ENCODE measurements at regions not wholly inside any gene's neighbourhood (a gene's known extent, or its start where the extent isn't known, plus 50 kb on each side); places are given as distances from the start of the nearest gene placed in this dataset.

GRCh38 chr5:66353186-66353585, 209.1 kb downstream of the SREK1 start:
- Histone ChIP-seq H3K9me3 (ENCODE audit: control insufficient read depth in 4 of 4, low read length in 3 of 4) (no peaks in the 10 kb centered on the region), H3K27ac (ENCODE audit: low read depth in 1 of 2, low read length in 2 of 2) (no peak overlapping the region), H3K4me3 (ENCODE audit: low read depth in 1 of 3, low read length in 3 of 3) (no peak overlapping the region), H3K36me3 (ENCODE audit: control insufficient read depth in 4 of 4, insufficient read depth in 3 of 4, low read depth in 1 of 4, low read length in 3 of 4) (no peaks in the 10 kb centered on the region), H3K27me3 (ENCODE audit: control insufficient read depth in 4 of 4, insufficient read depth in 4 of 4, low read length in 3 of 4) (no peaks in the 10 kb centered on the region), H3K9ac (ENCODE audit: low read depth in 1 of 2, low read length in 2 of 2) (no peak overlapping the region), H3K4me1 (ENCODE audit: control insufficient read depth in 4 of 4, insufficient read depth in 4 of 4, low read length in 3 of 4) (no peaks in the 10 kb centered on the region)
- 95% methylated on average over 2 of the region's 2 CpGs for WGBS
- no peak for DNase-seq (ENCODE audit: low spot score)
- TF ChIP-seq JUND (IDR thresholded peaks at IDR 0.05) = no peak
- no peak for TF ChIP-seq ATF3 (IDR thresholded peaks at IDR 0.05)
- TF ChIP-seq RAD21 (IDR thresholded peaks at IDR 0.05) = no peak
- TF ChIP-seq, protein P1, sequence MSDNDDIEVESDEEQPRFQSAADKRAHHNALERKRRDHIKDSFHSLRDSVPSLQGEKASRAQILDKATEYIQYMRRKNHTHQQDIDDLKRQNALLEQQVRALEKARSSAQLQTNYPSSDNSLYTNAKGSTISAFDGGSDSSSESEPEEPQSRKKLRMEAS (IDR thresholded peaks at IDR 0.05) = no peak
- no peak for TF ChIP-seq FOXA1 (IDR thresholded peaks at IDR 0.05)
- TF ChIP-seq TAF1 (conservative IDR thresholded peaks at IDR 0.05) = no peak
- TF ChIP-seq ZBTB33 (IDR thresholded peaks at IDR 0.05) = no peak
- no peak for TF ChIP-seq HNF4A (conservative IDR thresholded peaks at IDR 0.05)
- TF ChIP-seq HNF4G (IDR thresholded peaks at IDR 0.05) = no peak
- TF ChIP-seq, protein P2, sequence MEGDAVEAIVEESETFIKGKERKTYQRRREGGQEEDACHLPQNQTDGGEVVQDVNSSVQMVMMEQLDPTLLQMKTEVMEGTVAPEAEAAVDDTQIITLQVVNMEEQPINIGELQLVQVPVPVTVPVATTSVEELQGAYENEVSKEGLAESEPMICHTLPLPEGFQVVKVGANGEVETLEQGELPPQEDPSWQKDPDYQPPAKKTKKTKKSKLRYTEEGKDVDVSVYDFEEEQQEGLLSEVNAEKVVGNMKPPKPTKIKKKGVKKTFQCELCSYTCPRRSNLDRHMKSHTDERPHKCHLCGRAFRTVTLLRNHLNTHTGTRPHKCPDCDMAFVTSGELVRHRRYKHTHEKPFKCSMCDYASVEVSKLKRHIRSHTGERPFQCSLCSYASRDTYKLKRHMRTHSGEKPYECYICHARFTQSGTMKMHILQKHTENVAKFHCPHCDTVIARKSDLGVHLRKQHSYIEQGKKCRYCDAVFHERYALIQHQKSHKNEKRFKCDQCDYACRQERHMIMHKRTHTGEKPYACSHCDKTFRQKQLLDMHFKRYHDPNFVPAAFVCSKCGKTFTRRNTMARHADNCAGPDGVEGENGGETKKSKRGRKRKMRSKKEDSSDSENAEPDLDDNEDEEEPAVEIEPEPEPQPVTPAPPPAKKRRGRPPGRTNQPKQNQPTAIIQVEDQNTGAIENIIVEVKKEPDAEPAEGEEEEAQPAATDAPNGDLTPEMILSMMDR (IDR thresholded peaks at IDR 0.05; ENCODE audit: low read depth, low read length, missing input control) = no peak

- TF ChIP-seq FOXA1 (IDR thresholded peaks at IDR 0.05) = no peak
- TF ChIP-seq ZBTB33 (IDR thresholded peaks at IDR 0.05) = no peak
- TF ChIP-seq, protein P3, sequence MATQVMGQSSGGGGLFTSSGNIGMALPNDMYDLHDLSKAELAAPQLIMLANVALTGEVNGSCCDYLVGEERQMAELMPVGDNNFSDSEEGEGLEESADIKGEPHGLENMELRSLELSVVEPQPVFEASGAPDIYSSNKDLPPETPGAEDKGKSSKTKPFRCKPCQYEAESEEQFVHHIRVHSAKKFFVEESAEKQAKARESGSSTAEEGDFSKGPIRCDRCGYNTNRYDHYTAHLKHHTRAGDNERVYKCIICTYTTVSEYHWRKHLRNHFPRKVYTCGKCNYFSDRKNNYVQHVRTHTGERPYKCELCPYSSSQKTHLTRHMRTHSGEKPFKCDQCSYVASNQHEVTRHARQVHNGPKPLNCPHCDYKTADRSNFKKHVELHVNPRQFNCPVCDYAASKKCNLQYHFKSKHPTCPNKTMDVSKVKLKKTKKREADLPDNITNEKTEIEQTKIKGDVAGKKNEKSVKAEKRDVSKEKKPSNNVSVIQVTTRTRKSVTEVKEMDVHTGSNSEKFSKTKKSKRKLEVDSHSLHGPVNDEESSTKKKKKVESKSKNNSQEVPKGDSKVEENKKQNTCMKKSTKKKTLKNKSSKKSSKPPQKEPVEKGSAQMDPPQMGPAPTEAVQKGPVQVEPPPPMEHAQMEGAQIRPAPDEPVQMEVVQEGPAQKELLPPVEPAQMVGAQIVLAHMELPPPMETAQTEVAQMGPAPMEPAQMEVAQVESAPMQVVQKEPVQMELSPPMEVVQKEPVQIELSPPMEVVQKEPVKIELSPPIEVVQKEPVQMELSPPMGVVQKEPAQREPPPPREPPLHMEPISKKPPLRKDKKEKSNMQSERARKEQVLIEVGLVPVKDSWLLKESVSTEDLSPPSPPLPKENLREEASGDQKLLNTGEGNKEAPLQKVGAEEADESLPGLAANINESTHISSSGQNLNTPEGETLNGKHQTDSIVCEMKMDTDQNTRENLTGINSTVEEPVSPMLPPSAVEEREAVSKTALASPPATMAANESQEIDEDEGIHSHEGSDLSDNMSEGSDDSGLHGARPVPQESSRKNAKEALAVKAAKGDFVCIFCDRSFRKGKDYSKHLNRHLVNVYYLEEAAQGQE (IDR thresholded peaks at IDR 0.05) = no peak
- Histone ChIP-seq H3K36me3 (ENCODE audit: control insufficient read depth in 4 of 4, insufficient read depth in 3 of 4, low read depth in 1 of 4, low read length in 3 of 4) (no peaks in the 10 kb centered on the region), H3K9ac (ENCODE audit: low read depth in 1 of 2, low read length in 2 of 2) (no peak overlapping the region), H3K9me3 (ENCODE audit: control insufficient read depth in 4 of 4, low read length in 3 of 4) (no peaks in the 10 kb centered on the region), H3K4me3 (ENCODE audit: low read depth in 1 of 3, low read length in 3 of 3) (no peak overlapping the region), H3K27ac (ENCODE audit: low read depth in 1 of 2, low read length in 2 of 2) (no peak overlapping the region), H3K27me3 (ENCODE audit: control insufficient read depth in 4 of 4, insufficient read depth in 4 of 4, low read length in 3 of 4) (no peaks in the 10 kb centered on the region), H3K4me1 (ENCODE audit: control insufficient read depth in 4 of 4, insufficient read depth in 4 of 4, low read length in 3 of 4) (no peaks in the 10 kb centered on the region)
- no peak for DNase-seq (ENCODE audit: low spot score)
- WGBS = 60% methylated on average over 2 of the region's 2 CpGs
Measured at GRCh38 chr5:66354422-66354821, 210.3 kb downstream of the SREK1 start.

Measured in liver (tissue), 8 donors.